ENCODE measurements at regions not wholly inside any gene's neighbourhood (a gene's known extent, or its start where the extent isn't known, plus 50 kb on each side); places are given as distances from the start of the nearest gene placed in this dataset.

- Histone ChIP-seq H3K27ac (ENCODE audit: low read length) (no peak overlapping the region), H3K9me3 (ENCODE audit: control insufficient read depth, insufficient read depth, low read length) (no peaks in the 10 kb centered on the region), H3K4me1 (ENCODE audit: control insufficient read depth, insufficient read depth, low read length) (no peaks in the 10 kb centered on the region; the same call in 1 of the 2 replicates), H3K4me3 (ENCODE audit: low read length) (no peak overlapping the region), H3K27me3 (ENCODE audit: control insufficient read depth, insufficient read depth, low read length) (no peaks in the 10 kb centered on the region), H3K36me3 (ENCODE audit: control insufficient read depth, insufficient read depth, low read length) (no peaks in the 10 kb centered on the region)
- no CpG with 5 or more reads among the region's 6 CpGs for WGBS (ENCODE audit: insufficient coverage, insufficient read length)
- DNase-seq (ENCODE audit: low read depth, low spot score) = no peak
Observed at GRCh38 chr2:22902662-22903165, 482.3 kb upstream of the KLHL29 start.

- Histone ChIP-seq H3K9me3 (ENCODE audit: control insufficient read depth, insufficient read depth, low read length) (no peaks in the 10 kb centered on the region), H3K4me3 (ENCODE audit: low read length) (no peak overlapping the region), H3K4me1 (ENCODE audit: control insufficient read depth, insufficient read depth, low read length) (no peaks in the 10 kb centered on the region; the same call in 1 of the 2 replicates), H3K27me3 (ENCODE audit: control insufficient read depth, insufficient read depth, low read length) (no peaks in the 10 kb centered on the region), H3K27ac (ENCODE audit: low read length) (no peak overlapping the region), H3K36me3 (ENCODE audit: control insufficient read depth, insufficient read depth, low read length) (no peaks in the 10 kb centered on the region)
- DNase-seq (ENCODE audit: low read depth, low spot score) = no peak
- no CpG with 5 or more reads among the region's 1 CpG for WGBS (ENCODE audit: insufficient coverage, insufficient read length)
Observed at GRCh38 chr2:22903616-22904015, 481.4 kb upstream of the KLHL29 start.

- peak; percentile 22 for DNase-seq (ENCODE audit: low read depth, low spot score)
- WGBS (ENCODE audit: insufficient coverage, insufficient read length) = no CpG with 5 or more reads among the region's 6 CpGs
Observed at GRCh38 chr2:22904126-22904684, 480.8 kb upstream of the KLHL29 start.

GRCh38 chr2:22907330-22907729, 477.6 kb upstream of the KLHL29 start:
- H3K27ac ChIP-seq (ENCODE audit: low read length) = no peak overlapping the region
- no peaks in the 10 kb centered on the region for H3K9me3 ChIP-seq (ENCODE audit: control insufficient read depth, insufficient read depth, low read length)
- no peaks in the 10 kb centered on the region for H3K27me3 ChIP-seq (ENCODE audit: control insufficient read depth, insufficient read depth, low read length)
- DNase-seq (ENCODE audit: low read depth, low spot score) = no peak
- H3K4me1 ChIP-seq (ENCODE audit: control insufficient read depth, insufficient read depth, low read length) = peaks cover 2% of the 10 kb centered on the region
- H3K36me3 ChIP-seq (ENCODE audit: control insufficient read depth, insufficient read depth, low read length) = no peaks in the 10 kb centered on the region
- WGBS (ENCODE audit: insufficient coverage, insufficient read length) = no CpG with 5 or more reads among the region's 2 CpGs
- no peak overlapping the region for H3K4me3 ChIP-seq (ENCODE audit: low read length)

More at GRCh38 chr2:22904126-22904684, 480.8 kb upstream of the KLHL29 start:
- Histone ChIP-seq H3K9me3 (ENCODE audit: control insufficient read depth, insufficient read depth, low read length) (no peaks in the 10 kb centered on the region), H3K36me3 (ENCODE audit: control insufficient read depth, insufficient read depth, low read length) (no peaks in the 10 kb centered on the region), H3K27me3 (ENCODE audit: control insufficient read depth, insufficient read depth, low read length) (no peaks in the 10 kb centered on the region), H3K27ac (ENCODE audit: low read length) (no peak overlapping the region), H3K4me1 (ENCODE audit: control insufficient read depth, insufficient read depth, low read length) (no peaks in the 10 kb centered on the region; the same call in 1 of the 2 replicates), H3K4me3 (ENCODE audit: low read length) (no peak overlapping the region)

- Histone ChIP-seq H3K9me3 (ENCODE audit: control insufficient read depth, insufficient read depth, low read length) (no peaks in the 10 kb centered on the region), H3K4me1 (ENCODE audit: control insufficient read depth, insufficient read depth, low read length) (peaks cover 2% of the 10 kb centered on the region; the same call in 1 of the 2 replicates), H3K27ac (ENCODE audit: low read length) (no peak overlapping the region), H3K36me3 (ENCODE audit: control insufficient read depth, insufficient read depth, low read length) (no peaks in the 10 kb centered on the region), H3K4me3 (ENCODE audit: low read length) (no peak overlapping the region), H3K27me3 (ENCODE audit: control insufficient read depth, insufficient read depth, low read length) (no peaks in the 10 kb centered on the region)
- WGBS (ENCODE audit: insufficient coverage, insufficient read length) = no CpG with 5 or more reads among the region's 3 CpGs
- no peak for DNase-seq (ENCODE audit: low read depth, low spot score)
Observed at GRCh38 chr2:22912398-22912797, 472.6 kb upstream of the KLHL29 start.

- Histone ChIP-seq H3K36me3 (ENCODE audit: control insufficient read depth, insufficient read depth, low read length) (no peaks in the 10 kb centered on the region), H3K27me3 (ENCODE audit: control insufficient read depth, insufficient read depth, low read length) (no peaks in the 10 kb centered on the region), H3K27ac (ENCODE audit: low read length) (no peak overlapping the region), H3K9me3 (ENCODE audit: control insufficient read depth, insufficient read depth, low read length) (no peaks in the 10 kb centered on the region), H3K4me3 (ENCODE audit: low read length) (no peak overlapping the region), H3K4me1 (ENCODE audit: control insufficient read depth, insufficient read depth, low read length) (no peaks in the 10 kb centered on the region)
- WGBS (ENCODE audit: insufficient coverage, insufficient read length) = no CpG with 5 or more reads among the region's 1 CpG
- no peak for DNase-seq (ENCODE audit: low read depth, low spot score)
Observed at GRCh38 chr2:22929998-22930397, 455.0 kb upstream of the KLHL29 start.

- no CpG with 5 or more reads among the region's 6 CpGs for WGBS (ENCODE audit: insufficient coverage, insufficient read length)
- H3K4me1 ChIP-seq (ENCODE audit: control insufficient read depth, insufficient read depth, low read length) = no peaks in the 10 kb centered on the region
- no peaks in the 10 kb centered on the region for H3K27me3 ChIP-seq (ENCODE audit: control insufficient read depth, insufficient read depth, low read length)
- no peaks in the 10 kb centered on the region for H3K36me3 ChIP-seq (ENCODE audit: control insufficient read depth, insufficient read depth, low read length)
- DNase-seq (ENCODE audit: low read depth, low spot score) = no peak
- no peak overlapping the region for H3K4me3 ChIP-seq (ENCODE audit: low read length)
- no peaks in the 10 kb centered on the region for H3K9me3 ChIP-seq (ENCODE audit: control insufficient read depth, insufficient read depth, low read length)
- H3K27ac ChIP-seq (ENCODE audit: low read length) = no peak overlapping the region
Observed at GRCh38 chr2:22930781-22931180, 454.2 kb upstream of the KLHL29 start.

- Histone ChIP-seq H3K4me1 (ENCODE audit: control insufficient read depth, insufficient read depth, low read length) (no peaks in the 10 kb centered on the region), H3K36me3 (ENCODE audit: control insufficient read depth, insufficient read depth, low read length) (no peaks in the 10 kb centered on the region), H3K27ac (ENCODE audit: low read length) (no peak overlapping the region), H3K27me3 (ENCODE audit: control insufficient read depth, insufficient read depth, low read length) (no peaks in the 10 kb centered on the region), H3K9me3 (ENCODE audit: control insufficient read depth, insufficient read depth, low read length) (no peaks in the 10 kb centered on the region), H3K4me3 (ENCODE audit: low read length) (no peak overlapping the region)
- WGBS (ENCODE audit: insufficient coverage, insufficient read length) = no CpG with 5 or more reads among the region's 3 CpGs
- no peak for DNase-seq (ENCODE audit: low read depth, low spot score)
Observed at GRCh38 chr2:22932288-22932687, 452.7 kb upstream of the KLHL29 start.

GRCh38 chr2:22934747-22935146, 450.2 kb upstream of the KLHL29 start:
- no peaks in the 10 kb centered on the region for H3K4me1 ChIP-seq (ENCODE audit: control insufficient read depth, insufficient read depth, low read length)
- no peak for DNase-seq (ENCODE audit: low read depth, low spot score)
- H3K27ac ChIP-seq (ENCODE audit: low read length) = no peak overlapping the region
- H3K9me3 ChIP-seq (ENCODE audit: control insufficient read depth, insufficient read depth, low read length) = no peaks in the 10 kb centered on the region
- WGBS (ENCODE audit: insufficient coverage, insufficient read length) = no CpG with 5 or more reads among the region's 1 CpG
- H3K27me3 ChIP-seq (ENCODE audit: control insufficient read depth, insufficient read depth, low read length) = no peaks in the 10 kb centered on the region
- H3K4me3 ChIP-seq (ENCODE audit: low read length) = no peak overlapping the region
- no peaks in the 10 kb centered on the region for H3K36me3 ChIP-seq (ENCODE audit: control insufficient read depth, insufficient read depth, low read length)

GRCh38 chr2:22942441-22942840, 442.5 kb upstream of the KLHL29 start:
- Histone ChIP-seq H3K36me3 (ENCODE audit: control insufficient read depth, insufficient read depth, low read length) (no peaks in the 10 kb centered on the region), H3K27me3 (ENCODE audit: control insufficient read depth, insufficient read depth, low read length) (no peaks in the 10 kb centered on the region), H3K4me3 (ENCODE audit: low read length) (no peak overlapping the region), H3K9me3 (ENCODE audit: control insufficient read depth, insufficient read depth, low read length) (no peaks in the 10 kb centered on the region), H3K27ac (ENCODE audit: low read length) (no peak overlapping the region), H3K4me1 (ENCODE audit: control insufficient read depth, insufficient read depth, low read length) (no peaks in the 10 kb centered on the region)
- WGBS (ENCODE audit: insufficient coverage, insufficient read length) = no CpG with 5 or more reads among the region's 7 CpGs
- no peak for DNase-seq (ENCODE audit: low read depth, low spot score)

- no peaks in the 10 kb centered on the region for H3K36me3 ChIP-seq (ENCODE audit: control insufficient read depth, insufficient read depth, low read length)
- H3K9me3 ChIP-seq (ENCODE audit: control insufficient read depth, insufficient read depth, low read length) = no peaks in the 10 kb centered on the region
- DNase-seq (ENCODE audit: low read depth, low spot score) = no peak
- no peak overlapping the region for H3K27ac ChIP-seq (ENCODE audit: low read length)
- H3K4me3 ChIP-seq (ENCODE audit: low read length) = no peak overlapping the region
- H3K4me1 ChIP-seq (ENCODE audit: control insufficient read depth, insufficient read depth, low read length) = no peaks in the 10 kb centered on the region
- WGBS (ENCODE audit: insufficient coverage, insufficient read length) = no CpG with 5 or more reads among the region's 7 CpGs
- H3K27me3 ChIP-seq (ENCODE audit: control insufficient read depth, insufficient read depth, low read length) = no peaks in the 10 kb centered on the region
Observed at GRCh38 chr2:22944143-22944542, 440.8 kb upstream of the KLHL29 start.

Measured in iPS DF 6.9 (cell line).